ENCODE measurements at regions not wholly inside any gene's neighbourhood (a gene's known extent, or its start where the extent isn't known, plus 50 kb on each side); places are given as distances from the start of the nearest gene placed in this dataset.

DNA sequence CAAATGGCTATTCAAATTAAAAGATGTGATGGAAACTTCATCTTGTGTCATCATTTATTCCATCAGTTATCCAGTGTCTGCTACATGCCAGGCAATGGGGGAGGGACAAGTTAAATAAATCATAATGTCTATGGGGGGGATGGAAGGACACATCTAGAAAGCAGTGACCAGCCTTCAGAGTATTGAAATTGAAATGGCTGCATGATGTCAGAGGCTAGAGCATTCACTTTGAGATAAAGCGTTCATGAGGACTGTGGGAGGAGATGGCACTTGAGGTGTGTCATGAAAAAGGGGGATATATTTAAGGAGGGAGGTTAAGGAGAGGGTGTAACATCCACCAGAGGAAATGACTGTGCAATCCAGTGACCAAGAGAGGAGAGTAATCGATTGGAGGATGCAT lies 50.6 kb downstream of the SLIT2 start:
- DNase-seq = no peak

DNA sequence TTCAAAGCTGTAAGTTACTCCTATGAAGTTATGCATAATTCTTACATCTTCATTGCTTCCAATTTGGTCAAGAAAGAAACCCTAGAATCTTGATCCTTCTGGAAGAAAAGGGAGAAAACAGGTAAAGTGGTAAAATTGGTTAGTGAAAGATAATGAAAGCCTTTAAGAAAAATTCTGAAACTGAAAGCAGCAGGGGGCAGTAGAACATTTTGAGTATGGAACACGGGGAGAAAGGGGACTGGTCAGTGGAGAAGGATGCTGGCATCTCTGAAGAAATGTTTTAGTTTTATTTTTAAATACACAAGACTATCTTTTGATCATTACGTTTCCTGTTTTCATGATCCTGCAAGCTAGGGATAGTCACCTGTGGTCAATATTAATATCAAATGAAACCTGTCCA lies 54.3 kb downstream of the SLIT2 start:
- DNase-seq = peak; percentile 7

DNA sequence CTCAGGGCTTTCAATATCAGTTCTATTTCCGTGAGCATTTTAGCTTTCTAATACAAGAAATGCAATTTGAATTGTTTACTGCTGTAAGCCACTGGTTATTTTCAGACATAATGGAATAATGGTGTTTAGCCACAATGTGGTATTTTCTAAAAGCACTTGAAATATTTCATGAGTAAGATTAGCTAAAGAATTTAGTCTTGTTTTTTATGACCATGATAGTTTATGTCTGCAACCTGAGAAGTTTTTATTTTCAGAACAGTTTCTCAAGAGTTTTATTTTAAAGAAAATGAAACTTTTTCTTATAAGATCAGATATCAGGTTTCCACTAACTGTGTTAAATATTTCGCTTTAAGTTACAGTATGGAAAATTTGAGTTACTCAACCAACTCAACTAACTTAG lies 60.2 kb downstream of the SLIT2 start:
- DNase-seq = no peak

DNA sequence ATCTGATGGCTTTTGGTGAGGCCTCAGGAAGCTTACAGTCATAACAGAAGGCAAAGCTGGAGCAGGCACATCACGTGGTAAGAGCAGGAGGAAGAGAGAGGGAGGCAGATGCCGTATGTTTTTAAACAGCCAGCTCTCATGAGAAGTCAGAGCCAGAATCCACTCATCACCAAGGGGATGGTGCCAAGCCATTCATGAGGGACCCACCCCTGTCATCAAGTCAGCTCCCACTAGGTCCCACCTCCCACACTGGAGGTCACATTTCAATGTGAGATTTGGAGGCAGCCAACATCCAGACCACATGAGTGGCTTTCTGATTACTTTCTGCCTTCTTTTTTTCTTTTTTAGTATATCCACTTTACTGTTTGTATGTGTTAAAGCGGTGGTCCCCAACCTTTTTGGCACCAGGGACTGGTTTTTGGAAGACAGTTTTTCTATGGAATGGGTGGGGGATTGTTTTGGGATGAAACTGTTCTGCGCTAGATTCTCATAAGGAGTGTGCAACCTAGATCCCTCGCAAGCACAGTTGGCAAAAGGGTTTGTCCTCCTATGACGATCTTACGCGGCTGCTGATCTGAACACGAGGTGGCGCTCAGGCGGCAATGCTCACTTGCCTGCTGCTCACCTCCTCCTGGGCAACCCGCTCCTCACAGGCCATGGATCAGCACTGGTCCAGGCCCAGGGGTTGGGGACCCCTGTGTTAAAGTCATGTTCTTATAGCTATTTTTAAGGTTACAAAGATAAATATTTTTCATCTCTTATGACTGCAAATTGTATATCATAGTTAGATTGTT lies 61.7 kb downstream of the SLIT2 start:
- DNase-seq = no peak

DNA sequence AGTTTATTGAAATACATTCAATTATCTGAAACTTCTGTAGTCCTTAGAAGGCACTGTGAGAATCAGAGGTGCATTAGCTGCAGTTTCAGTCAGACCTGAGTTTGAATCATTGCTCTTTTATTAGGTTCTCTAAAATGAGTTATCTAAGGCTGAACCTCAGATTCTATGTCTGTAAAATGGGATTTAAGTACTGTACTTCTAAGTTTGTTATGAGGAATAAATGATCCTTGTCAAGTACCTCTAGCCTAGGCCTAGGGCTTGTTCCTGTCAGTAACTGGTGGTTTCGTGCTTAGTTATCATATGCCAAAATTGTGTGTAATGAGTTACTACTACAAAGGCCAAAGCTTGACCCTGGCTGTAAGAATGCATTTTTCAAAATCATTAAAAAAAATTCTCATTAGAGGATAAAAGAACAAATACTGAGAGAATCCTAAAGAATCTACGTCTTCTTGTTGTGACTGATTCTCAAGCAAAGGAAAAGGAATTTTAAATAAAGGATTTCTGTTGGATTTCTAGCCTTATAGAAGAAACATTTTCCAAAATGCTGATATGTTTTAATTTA lies 65.8 kb downstream of the SLIT2 start:
- no peak for DNase-seq

DNA sequence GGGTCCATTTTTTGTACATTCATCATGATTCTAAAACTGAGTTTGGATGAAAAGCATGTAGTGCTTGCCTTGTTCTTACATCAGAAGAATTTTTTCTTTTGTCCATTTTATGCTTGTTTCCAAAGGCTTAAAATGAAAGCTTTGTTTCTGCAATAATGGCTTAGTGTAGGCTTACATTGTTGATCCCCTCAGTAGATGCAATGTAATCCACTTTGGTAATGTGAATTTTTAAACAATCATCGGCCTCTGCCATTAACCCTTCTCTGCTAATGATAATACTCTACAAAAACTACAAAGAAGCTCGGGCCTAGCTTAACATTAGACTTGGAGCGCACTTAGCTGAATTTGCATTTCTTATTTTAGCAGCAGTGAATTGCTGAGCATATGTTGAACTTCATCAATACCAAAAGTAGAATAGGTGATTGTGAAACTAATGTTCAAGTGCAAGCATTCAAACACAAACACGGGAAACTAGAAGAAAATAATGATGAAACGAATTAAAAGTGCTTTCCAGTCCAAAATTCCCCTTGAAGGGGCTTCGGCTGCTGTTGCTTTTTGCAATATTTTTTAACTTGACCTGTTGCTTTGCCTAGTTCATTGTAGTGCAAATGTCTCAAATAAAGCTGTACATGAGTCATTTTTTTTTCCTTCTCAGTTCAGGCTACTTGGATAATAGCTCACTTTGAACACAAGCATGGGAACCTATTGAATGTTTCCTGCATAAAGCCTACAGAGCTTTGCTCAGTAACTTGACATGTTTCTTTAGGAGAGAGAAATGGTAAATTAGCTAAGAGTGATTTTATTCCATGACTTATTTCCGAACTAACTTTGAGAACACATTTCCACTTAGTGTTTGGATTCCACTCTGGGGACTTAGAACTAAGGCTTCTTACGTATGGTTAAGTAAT lies 66.5 kb downstream of the SLIT2 start:
- DNase-seq = no peak

DNA sequence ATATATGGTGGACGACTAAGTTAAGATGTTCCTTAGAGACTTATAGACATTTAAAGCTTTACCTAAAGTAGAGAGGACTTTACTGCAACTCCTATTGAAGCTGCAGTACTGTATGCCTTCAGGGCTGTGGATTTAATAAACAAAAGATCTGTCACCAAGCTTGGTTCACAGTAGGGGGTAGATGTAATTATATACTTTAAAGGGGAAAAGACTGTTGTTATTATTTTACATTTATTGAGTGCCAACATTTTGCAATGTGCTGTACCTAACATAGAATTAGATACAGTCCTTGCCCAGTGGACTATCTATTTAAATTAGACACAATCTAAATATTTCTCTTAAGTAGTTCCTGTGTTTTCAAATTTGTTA lies 67.2 kb downstream of the SLIT2 start:
- peak; percentile 11 for DNase-seq

DNA sequence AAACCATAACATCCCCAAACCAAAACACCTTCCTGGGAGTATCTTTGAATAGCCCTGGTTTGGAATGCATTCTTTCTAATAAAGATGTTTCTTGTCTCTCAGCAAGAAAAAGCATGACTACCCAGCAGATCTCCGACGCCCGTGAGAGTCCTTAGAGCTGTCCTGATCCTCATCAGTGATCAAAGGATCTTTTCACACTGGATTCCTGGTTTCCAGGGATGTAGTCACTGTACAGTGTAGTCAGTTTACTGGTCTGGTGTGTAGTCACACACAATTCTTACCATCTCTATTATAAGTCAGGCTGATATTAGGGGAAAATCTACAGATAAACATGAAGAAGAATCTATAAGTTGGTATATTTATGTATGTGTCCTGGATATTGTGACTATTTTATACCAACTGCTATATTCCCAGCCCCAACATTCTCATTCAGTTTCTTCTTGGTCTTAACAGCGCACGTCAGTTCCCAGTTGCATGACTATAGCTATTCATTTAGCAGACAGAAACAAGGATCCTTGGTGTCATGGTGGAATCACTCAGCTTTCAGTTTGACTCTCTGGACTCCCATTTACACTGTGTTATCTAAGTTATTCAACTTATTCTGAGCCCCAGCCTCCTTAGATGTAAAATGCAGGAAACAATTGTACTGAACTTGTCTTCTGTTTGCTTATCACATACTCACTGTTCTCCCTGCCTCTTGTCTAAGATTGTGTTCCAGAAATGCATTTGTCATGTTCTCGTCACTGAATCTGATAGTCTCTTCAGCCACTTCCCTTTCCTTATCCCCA lies 68.3 kb downstream of the SLIT2 start:
- no peak for DNase-seq

DNA sequence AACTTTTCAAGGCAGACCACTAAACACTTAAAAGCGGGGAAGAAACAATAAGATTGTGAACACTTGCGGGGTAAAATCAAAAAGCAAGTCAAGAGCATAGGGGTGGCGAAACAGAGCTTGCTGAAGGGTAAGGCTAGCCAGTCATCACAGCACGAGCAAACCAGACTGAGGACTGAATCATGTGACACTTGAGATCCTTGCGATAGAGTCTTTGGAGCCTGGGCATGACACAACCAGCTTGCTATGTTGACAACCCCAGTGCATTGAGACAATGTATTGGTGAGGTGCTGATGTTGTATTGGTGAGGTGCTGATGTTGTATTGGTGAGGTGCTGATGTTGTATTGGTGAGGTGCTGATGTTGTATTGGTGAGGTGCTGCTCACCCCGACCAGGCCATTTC lies 72.3 kb downstream of the SLIT2 start:
- DNase-seq = no peak

DNA sequence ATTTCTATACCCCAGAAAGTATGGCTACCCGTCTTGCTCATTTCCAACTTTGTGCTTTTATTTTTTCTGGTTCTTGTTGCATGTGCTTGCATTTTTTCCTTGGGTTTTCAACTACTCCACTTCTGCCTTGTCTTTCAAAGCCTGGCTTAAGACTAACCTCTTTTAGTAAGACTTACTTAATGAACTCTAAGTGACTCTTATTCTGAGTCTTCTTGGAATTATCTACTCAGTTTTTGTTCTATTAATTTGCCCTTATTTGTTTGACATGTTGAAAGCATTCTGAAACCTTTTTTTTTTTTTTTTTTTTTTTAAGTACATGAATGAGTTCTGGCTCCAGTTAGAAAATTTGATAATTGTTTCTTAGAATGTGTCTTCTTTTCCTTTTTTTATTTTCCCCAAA lies 74.8 kb downstream of the SLIT2 start:
- DNase-seq = no peak

DNA sequence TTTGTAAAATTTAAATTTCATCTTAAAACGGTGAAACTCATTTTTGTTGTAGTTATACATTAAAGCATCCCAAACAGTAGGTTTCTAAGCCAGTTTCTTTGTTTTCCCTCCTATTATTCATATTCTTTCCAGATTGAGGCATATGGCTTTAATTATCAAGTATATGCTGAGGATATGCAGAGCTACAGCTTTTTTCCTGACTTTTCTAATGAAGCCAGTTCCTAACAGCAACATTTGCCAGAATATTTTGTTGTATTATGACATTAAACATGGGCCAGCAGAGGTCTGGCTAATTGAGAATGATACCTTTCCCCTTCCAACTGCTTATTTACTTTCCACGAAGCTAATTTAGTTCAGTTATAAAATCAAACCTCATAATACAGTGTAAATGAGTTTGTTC lies 75.3 kb downstream of the SLIT2 start:
- DNase-seq = no peak

DNA sequence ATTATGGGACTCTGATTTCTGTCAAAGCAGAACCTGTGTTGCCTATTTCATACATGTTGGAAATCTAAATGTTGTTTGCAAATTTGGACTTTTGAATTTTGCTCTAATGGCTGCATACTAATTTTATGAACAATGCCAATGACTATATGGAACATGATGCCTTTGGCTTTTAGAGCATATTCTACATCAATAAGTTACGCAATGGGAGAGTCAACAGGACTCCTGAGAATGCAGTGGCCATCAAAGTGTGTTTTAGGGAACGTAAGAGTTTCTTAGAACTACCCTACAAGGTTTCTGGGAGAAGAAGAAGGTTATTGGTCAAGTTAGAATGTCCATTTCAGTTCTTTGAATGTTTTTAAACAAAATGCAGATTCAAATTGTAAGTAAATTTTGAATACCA lies 76.1 kb downstream of the SLIT2 start:
- no peak for DNase-seq

DNA sequence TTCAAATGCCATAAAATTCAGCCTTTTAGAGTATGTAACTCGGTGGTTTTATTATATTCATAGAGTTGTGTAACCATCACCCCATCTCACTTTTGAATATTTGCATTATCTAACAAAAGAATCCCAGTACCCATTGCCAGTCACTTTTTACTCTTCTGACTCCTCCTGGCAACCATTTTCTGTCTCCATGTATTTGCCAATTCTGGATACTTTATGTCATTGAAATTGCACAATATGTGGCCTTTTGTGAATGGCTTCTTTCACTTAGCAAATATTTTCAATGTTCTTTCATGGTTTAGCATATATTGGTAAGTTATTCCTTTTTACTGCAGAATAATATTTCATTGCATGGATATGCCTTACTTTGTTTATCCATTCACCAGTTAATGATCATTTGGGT lies 79.9 kb downstream of the SLIT2 start:
- no peak for DNase-seq

DNA sequence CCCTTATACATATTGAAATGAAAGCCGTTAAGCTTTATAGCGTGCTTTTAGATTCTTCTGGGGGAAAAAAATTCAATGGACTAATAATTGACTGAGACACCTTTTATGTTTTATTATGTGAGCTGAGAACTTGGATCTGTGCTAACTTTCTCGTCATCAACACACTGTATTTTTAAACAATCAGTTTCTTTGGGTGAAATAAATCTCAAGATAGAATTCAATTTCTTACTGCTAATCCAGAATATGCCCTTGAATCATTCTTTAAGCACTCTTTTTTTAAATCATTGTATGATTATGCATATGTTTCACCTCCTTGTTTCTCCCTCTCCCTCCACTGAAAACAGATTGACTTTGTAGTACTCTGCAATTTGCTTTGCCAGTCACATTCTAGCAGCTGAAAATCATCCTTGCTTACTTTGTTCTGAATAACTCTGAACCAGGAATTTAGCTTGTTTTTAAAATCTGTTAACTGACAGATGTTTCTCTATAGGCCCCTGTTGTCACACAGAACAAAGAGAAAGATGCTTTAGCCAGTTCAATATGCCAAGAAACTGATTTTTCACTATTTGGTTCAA lies 81.5 kb downstream of the SLIT2 start:
- DNase-seq = no peak

DNA sequence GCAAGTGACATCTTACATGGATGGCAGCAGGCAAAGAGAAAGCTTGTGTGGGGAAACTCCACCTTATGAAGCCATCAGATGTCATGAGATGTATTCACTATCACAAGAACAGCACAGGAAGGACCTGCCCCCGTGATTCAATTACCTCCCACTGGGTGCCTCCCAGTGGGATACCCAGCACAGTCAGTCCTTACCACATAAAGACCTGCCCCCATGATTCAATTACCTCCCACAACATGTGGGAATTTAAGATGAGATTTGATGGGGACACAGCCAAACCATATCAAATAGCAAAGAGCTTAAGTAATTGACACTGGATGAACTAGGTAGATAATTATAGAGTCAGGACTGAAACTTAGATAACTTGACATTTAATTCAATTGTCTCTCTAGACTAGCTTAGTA lies 85.6 kb downstream of the SLIT2 start:
- DNase-seq = no peak

DNA sequence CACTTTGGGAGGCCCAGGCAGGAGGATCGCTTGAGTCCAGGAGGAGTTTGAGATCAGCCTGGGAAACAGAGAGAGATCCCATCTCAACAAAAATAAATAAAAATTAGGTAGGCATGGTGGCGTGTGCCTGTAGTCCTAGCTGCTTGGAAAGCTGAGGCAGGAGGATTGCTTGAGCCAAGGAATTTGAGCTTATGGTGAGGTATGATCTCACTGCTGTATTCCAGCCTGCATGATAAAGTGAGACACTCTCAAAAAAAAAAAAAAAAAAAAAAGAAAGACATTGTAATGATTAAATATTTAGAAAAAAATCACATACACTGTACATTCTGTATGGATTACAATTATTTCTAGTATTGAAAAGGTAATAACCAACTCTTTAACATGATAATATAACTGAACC lies 87.1 kb downstream of the SLIT2 start:
- DNase-seq = no peak

DNA sequence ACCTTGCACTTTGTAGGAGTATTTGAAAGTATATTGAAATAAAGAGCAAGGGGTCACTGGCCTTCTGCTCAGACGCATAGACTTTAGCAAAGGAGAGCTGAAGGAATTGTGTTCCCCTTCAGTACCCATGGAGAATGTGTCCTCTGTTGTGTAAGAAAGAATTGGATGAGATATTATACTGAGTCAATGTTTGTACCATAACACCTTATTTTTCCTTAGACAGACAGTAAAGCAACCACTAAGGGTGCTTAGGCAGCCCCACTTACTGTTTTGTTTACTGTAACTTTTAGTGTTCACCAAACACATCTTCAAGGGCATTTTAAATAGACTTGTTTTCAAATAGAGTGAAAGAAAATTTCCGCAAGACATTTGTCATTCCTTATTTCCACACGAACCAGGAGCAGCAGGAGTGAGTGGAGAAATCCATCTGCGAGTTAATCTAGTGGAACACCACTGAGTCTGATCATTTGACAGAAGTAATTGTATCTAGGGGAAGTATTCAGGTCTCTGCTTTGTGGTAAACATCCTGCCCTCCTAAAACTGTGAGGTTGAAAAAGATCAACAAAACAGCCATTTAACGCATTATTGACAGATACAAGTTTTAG lies 89.5 kb downstream of the SLIT2 start:
- no peak for DNase-seq

DNA sequence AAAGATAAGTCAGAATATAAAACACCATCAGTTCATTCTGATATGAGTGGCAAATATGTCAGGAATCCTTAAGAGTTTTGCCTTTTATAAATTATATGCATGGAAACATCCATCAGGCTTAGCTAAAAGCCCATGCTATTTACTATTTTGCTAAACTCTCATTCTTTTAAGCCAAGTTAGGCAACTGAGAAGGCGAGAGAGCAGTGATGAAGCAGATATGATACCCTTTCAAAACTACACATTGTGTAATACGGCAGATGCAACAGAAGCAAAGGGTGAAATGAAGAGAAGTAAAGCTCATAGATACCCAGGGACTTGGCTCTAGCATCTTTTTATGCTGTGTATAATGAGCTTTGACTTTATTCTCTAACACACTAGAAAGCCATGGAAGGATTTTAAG lies 95.8 kb downstream of the SLIT2 start:
- no peak for DNase-seq

DNA sequence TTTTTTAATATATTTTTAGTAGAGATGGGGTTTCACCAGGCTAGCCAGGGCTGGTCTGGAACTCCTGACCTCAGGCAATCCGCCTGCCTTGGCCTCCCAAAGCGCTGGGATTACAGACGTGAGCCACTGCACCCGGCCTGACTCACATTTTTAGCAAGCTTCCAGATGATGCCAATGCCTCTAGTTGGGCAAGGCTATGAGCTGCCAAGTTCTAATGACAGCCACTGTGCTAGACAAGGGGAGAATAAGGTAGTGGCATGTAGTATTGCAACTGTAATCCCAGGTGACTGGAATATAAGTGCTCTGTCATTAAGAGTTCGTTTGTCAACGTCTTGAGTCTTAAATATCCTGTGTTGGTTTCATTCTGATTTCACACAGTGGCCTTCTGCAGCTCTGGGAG lies 96.7 kb downstream of the SLIT2 start:
- DNase-seq = no peak

DNA sequence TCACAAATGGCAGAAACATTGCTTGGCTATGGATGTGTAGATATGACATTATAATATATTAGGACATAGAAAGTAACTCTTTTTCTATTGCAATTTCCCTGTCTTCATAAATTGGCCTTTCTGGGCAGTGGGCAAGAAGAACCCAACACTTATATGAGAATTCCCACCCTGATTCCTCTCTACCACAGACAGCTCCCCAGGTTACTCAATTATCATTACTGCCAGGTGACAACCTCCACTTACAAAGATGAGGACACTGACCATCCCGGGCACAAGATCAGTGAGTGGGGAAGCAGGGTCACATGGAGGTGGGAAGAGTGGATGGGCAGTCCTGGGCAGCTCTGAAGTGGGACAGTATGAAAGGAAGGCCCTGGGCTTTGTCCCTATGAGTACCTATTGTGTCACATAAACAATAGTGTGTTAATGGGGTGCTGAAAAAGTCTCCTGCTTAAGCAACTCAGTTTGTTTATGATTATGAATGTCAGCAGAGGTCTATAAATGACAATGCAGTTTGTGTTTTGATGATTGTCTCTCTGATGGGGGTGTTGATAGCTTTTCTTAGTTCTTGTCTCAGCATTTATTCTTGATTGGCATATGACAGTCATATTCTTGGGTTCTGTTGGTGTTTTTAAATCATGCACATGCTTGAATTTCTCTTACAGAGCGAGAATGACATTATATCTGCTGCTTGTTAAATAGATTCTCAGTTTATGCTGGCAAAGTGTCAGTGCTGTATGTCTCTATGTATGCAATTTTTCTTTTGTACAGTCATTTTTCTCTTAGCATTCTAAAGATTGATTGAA lies 99.9 kb downstream of the SLIT2 start:
- no peak for DNase-seq

DNA sequence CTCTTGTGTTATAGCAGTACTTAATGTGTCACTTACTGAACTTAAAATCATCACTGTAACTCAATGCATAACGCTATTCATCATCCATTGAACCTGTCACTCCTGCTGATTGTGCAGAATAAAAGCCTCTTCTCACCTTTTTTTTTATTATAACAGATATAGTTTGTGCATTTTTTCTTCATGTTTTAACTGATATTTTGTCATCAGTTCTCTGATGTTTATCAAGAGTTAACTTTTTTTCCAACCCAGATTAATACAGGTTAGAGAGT lies 100.4 kb downstream of the SLIT2 start:
- DNase-seq = no peak

DNA sequence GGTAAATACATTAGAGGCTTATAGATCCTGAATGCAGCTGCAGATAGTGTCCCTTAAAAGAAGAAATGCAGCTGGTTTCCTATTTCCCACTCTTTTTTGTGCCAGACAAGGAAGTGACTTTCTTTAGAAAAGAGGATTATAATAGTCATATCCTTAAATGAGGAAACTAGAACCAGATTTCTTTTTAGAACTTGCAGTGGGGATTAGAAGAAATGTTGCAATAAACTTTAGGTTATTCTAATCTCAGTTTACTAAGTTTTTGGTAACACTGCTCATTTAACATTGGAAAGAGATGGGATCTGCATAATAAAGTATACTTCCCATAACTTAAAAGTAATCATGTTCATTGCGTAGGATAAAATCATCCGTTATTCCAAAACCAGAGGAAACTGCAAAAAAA lies 101.9 kb downstream of the SLIT2 start:
- no peak for DNase-seq
